Right atrium auricular region (tissue), 2 donors: ENCODE measurements at regions not wholly inside any gene's neighbourhood (a gene's known extent, or its start where the extent isn't known, plus 50 kb on each side); places are given as distances from the start of the nearest gene placed in this dataset.

Experiments used
- DNase-seq: peaks from one replicate; pipeline ENCODE4 v3.0.0-alpha.2; 2019; ENCODE audit warnings: low spot score
- H3K27ac ChIP-seq, 2 donors: fragments of 200-600 bp; sonication (generic); 1 replicate in 1 of 2; 2 replicates in 1 of 2; pipeline ENCODE4 v1.5.1; 2016 to 2019
- H3K27me3 ChIP-seq, 2 donors: fragments of 200-600 bp; sonication (generic); one replicate each; pipeline versions ENCODE4 v1.5.1 to v1.6.0; 2017 to 2019
- H3K36me3 ChIP-seq: fragments of 200-600 bp; sonication (generic); one replicate; pipeline ENCODE4 v1.5.1; 2016
- H3K4me1 ChIP-seq, 2 donors: fragments of 200-600 bp; sonication (generic); one replicate each; pipeline versions ENCODE4 v1.5.1 to v1.6.0; 2017 to 2019
- H3K4me3 ChIP-seq, 2 donors: fragments of 200-600 bp; sonication (generic); 1 replicate in 1 of 2; 2 replicates in 1 of 2; pipeline ENCODE4 v1.5.1; 2017 to 2019; ENCODE audit warnings: mild to moderate bottlenecking in 1 of 2, moderate library complexity in 1 of 2
- H3K9me3 ChIP-seq, 2 donors: fragments of 200-600 bp; sonication (generic); one replicate each; pipeline ENCODE4 v1.5.1; 2019
- TF ChIP-seq, protein P1 (sequence below), 2 donors: fragments of 200-600 bp; sonication (generic); IDR thresholded peaks; one replicate each; pipeline ENCODE4 v1.5.1; 2019; ENCODE audit warnings: antibody characterized with exemption in 2 of 2

DNA sequence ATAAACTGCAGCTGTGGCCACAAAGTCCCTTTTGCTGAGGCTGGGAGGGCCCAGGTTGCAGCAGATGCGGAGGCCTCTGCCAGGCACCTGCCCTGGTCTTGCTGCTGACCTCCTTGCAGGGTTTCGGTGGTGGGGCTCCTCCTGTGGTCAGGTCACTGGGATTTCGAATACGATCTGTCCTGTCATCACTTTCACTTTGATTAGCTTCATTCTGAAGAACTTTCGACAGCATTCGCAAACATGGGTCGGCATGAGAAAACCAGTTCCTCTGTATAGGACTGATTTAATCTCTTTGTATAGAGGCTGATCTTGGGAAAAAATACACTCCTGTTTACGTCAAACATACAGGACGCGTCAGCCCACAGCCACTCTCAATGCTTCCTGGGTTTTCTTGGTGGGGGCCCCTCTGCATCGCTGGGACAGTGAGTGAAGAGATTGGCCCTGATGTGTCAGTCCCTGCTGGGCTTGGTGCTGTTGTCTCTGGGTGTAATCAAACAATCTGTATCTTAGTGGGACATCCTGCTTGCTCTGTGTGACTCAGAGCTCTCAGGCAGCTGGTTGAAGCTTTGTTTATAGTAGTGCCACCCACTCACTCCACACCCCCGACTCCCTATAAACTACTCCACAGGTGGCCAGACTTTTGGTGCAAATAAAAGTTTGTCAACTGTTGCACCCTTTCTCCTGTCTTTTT is 209.4 kb upstream of the CXCR4 start:
- H3K36me3 ChIP-seq: no peaks in the 10 kb centered on the region
- no peaks in the 10 kb centered on the region for H3K27me3 ChIP-seq
- H3K27ac ChIP-seq: no peak overlapping the region
- H3K9me3 ChIP-seq: no peaks in the 10 kb centered on the region
- no peak for DNase-seq
- H3K4me1 ChIP-seq: no peaks in the 10 kb centered on the region
- no peak overlapping the region for H3K4me3 ChIP-seq
- TF ChIP-seq, protein P1, sequence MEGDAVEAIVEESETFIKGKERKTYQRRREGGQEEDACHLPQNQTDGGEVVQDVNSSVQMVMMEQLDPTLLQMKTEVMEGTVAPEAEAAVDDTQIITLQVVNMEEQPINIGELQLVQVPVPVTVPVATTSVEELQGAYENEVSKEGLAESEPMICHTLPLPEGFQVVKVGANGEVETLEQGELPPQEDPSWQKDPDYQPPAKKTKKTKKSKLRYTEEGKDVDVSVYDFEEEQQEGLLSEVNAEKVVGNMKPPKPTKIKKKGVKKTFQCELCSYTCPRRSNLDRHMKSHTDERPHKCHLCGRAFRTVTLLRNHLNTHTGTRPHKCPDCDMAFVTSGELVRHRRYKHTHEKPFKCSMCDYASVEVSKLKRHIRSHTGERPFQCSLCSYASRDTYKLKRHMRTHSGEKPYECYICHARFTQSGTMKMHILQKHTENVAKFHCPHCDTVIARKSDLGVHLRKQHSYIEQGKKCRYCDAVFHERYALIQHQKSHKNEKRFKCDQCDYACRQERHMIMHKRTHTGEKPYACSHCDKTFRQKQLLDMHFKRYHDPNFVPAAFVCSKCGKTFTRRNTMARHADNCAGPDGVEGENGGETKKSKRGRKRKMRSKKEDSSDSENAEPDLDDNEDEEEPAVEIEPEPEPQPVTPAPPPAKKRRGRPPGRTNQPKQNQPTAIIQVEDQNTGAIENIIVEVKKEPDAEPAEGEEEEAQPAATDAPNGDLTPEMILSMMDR (IDR thresholded peaks at IDR 0.05): no peak

DNA sequence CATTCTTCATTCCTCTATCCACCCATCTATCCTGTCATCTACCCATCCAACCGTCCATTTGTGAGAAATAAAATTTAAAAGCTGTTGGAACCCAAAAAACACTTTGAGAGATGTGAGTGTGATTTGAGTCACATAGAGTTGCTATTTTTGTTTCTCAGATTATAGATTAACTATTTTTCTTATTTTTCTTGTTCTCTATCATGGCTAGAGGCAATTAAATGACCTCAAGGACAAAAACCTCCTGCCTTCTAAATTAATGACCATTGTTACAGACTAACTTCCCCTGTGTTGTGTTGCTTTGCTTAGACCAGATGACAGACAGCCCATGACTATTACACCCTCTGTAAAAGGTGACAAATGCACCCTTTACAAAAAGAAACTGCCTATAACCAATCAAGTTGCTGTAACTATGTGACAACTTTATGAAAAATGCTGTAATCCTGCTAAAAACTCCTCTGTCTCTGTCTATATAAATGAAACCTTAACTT is 207.9 kb upstream of the CXCR4 start:
- no peak for DNase-seq
- no peaks in the 10 kb centered on the region for H3K4me1 ChIP-seq
- no peaks in the 10 kb centered on the region for H3K9me3 ChIP-seq
- no peaks in the 10 kb centered on the region for H3K36me3 ChIP-seq
- H3K27me3 ChIP-seq: no peaks in the 10 kb centered on the region
- no peak overlapping the region for H3K4me3 ChIP-seq
- H3K27ac ChIP-seq: no peak overlapping the region
- TF ChIP-seq, protein P1 (IDR thresholded peaks at IDR 0.05): no peak

DNA sequence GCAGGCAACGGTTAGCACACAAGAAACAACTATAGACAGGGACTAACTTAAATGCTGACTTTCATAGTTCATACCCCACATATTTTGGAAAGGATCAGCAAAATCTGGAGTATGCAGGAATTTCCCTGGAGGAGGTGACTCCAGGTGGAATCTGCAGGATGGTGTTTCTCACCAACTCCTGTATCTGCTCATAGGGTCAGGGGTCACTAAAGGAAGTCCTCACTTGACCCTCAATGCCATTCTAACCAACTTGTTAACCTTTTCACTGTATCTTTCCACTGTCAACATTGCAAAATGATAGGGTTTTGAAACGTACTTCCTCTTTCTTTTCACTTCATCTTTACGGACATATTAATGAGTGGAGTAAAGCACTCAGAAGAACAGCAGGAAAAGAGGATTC is 207.0 kb upstream of the CXCR4 start:
- no peaks in the 10 kb centered on the region for H3K4me1 ChIP-seq
- H3K27ac ChIP-seq: no peak overlapping the region
- DNase-seq: no peak
- H3K4me3 ChIP-seq: no peak overlapping the region
- no peaks in the 10 kb centered on the region for H3K36me3 ChIP-seq
- H3K27me3 ChIP-seq: no peaks in the 10 kb centered on the region
- TF ChIP-seq, protein P1 (IDR thresholded peaks at IDR 0.05): no peak
- no peaks in the 10 kb centered on the region for H3K9me3 ChIP-seq

DNA sequence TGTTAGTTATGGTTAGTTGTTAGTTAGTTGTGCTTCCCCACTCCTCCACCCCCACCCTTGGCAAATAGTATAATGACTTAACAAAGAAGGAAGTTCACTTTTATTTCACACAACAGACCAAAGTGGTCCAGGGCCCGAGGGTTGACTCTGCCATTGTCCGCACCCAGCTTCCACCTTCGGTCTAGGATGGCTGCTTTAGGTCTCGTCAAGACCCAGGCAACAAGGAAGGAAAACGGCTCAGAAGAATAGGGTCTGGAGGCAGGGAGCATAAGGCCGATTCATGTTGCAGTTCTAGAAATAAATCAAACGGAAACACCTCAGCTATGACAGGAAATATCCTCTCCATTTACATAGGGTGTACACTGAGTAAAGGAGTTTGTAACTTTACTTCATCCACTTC is 206.0 kb upstream of the CXCR4 start:
- DNase-seq: no peak
- TF ChIP-seq, protein P1 (IDR thresholded peaks at IDR 0.05): no peak
- H3K36me3 ChIP-seq: no peaks in the 10 kb centered on the region
- H3K27me3 ChIP-seq: no peaks in the 10 kb centered on the region
- no peak overlapping the region for H3K4me3 ChIP-seq
- no peak overlapping the region for H3K27ac ChIP-seq
- H3K9me3 ChIP-seq: no peaks in the 10 kb centered on the region
- no peaks in the 10 kb centered on the region for H3K4me1 ChIP-seq

DNA sequence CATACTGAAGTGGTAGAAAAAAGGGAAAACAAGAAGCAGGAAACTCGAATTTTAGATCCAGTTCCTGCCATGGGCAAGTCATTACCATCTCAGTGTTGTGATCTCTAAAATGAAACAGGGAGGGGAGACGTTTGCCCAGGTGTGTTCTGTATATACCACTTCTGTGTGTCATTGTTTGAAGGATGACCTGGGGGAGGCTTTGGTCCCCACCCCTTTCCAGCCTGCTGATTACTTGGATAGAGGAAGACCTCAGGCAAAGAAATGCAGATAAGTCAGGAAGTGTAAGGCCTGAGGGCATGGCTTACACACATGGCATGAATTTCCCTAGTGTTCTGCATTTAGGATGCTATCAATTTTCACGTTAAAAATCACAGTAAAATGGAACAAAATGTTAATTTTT is 205.2 kb upstream of the CXCR4 start:
- H3K27me3 ChIP-seq: no peaks in the 10 kb centered on the region
- DNase-seq: no peak
- H3K36me3 ChIP-seq: no peaks in the 10 kb centered on the region
- no peak overlapping the region for H3K4me3 ChIP-seq
- TF ChIP-seq, protein P1 (IDR thresholded peaks at IDR 0.05): no peak
- no peaks in the 10 kb centered on the region for H3K9me3 ChIP-seq
- no peaks in the 10 kb centered on the region for H3K4me1 ChIP-seq
- no peak overlapping the region for H3K27ac ChIP-seq

DNA sequence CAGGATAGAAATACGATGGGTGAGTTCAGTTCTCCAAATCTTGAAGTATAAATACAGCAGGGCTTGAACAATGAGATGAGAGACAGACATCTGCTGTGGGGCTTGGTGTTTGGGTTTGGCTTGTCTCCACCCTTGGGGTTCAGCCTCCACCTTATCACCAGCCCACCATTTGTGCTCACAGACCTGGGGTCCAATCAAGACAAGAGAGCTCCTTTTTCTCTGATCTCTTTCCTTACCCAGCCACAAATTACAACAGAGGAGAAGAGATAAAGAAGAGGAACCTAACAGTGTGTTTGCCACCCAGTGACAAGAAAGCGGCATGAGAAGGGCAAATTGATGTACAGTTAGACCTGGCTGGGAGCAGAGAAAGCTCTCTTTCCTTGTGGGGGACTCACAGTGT is 204.5 kb upstream of the CXCR4 start:
- H3K27ac ChIP-seq: no peak overlapping the region
- H3K9me3 ChIP-seq: no peaks in the 10 kb centered on the region
- no peak for DNase-seq
- no peaks in the 10 kb centered on the region for H3K36me3 ChIP-seq
- H3K4me3 ChIP-seq: no peak overlapping the region
- no peaks in the 10 kb centered on the region for H3K4me1 ChIP-seq
- TF ChIP-seq, protein P1 (IDR thresholded peaks at IDR 0.05): no peak
- H3K27me3 ChIP-seq: no peaks in the 10 kb centered on the region
